ENCODE measurements at regions not wholly inside any gene's neighbourhood (a gene's known extent, or its start where the extent isn't known, plus 50 kb on each side); places are given as distances from the start of the nearest gene placed in this dataset.
A peak's percentile ranks its signal among the peaks of the same experiment; 100 is the strongest.

DNA sequence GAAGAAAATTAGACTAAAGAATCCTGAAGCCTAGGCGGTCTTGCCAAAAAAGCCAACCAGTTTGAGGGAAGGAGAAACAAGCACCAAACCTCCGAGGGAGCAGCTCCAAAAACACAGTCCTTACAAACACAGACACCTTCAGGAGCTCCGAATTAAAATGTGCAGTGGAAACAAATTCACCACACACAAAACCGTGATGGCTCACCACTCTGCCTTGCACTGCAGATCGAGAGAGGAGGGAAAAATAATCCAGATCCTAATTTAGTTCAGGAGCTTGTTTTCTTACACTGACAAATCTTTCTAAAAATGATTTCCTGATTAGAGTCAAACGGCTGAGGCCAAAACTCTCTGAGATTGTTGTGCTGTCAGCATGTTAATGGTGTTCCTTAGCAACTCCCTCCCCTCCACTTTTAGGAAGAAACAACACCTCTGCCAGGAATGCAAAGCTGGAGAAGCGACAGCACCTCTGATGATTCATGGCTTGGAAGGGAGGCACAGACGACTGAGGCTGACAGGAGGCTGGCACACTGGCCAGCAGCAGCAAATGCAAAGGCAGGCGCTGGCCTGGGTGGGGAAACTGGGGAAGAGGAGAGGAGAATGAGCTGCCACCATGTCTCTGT, 249.4 kb upstream of the KLHL29 start:
- peak; percentile 26 for DNase-seq (ENCODE audit: low spot score)

DNA sequence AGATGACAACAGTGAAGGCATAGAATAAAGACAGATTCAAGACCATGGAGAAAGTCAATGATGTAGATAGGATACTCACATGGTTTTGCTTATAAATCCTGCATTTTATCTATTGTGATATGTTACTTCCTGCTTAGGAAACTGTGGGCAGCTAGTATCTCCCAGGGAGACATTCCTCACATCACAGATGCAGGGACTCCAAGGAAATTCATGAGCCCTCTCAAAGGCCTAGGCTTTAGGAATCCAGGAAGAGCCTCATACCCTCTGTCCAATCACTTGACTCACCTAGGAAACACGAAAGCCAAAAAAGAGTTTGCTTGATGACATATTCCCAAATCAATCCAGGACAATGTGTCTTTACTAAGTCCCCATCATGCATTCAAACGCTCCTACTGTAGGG, 247.8 kb upstream of the KLHL29 start:
- DNase-seq (ENCODE audit: low spot score), result no peak

DNA sequence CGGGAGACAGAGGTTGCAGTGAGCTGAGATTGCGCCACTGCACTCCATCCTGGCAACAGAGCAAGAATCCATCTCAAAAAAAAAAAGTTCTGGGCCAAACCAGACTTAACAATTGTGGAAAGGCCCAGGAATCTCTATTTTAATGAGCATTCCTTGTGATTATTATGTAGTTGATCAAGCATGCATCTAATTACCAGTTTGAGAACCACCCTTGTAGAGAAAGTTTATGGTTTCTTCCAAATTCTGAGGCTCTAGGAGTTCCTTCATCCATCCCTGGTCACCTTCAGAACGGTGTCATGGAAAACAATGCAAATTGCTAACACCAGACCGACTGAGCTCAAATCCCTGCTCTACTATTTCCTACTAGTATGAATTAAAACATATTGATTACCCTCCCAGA, 246.3 kb upstream of the KLHL29 start:
- DNase-seq (ENCODE audit: low spot score), result no peak

DNA sequence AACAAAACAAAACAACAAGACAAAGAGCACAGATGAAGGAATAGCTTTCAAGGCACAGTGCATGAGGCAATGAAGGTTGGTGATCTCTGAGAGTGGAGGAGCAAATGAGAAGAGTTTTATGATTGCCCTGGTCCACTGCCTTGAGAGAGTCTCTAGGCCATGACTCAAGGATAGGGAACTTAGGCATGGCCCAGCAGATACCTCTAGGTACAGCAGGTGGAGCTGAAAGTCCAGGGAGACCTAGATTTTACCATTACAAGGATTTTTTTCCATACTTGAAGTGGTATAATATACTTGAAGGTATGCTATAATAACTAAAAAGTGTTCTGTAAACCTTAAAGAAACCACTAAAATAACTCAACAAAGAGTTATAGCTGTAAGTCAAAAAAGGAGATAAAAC, 239.5 kb upstream of the KLHL29 start:
- DNase-seq (ENCODE audit: low spot score), result no peak

GRCh38 chr2:23146011-23146410, 239.0 kb upstream of the KLHL29 start:
- DNase-seq (ENCODE audit: low spot score), result peak; percentile 16

- DNase-seq (ENCODE audit: low spot score), result no peak
Measured at GRCh38 chr2:23148342-23148741, 236.6 kb upstream of the KLHL29 start.

DNA sequence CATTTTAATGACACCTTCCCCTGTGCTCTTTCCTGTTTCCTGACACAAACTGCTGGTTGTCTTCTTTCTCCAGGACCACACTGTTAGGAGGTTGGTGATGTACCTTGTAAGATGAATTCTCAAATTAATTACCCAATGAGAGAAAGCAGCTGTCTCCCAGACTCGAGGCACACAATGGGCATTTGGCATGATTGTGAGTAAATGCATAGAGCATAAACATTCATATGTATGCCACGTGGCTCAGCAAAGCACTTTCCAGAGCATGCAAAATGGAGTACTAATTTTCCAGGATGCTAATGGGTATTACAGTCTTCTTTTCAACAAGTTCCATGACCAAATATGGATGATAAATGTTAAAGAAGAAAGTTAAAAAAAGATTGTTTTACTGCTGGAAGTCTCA, 235.2 kb upstream of the KLHL29 start:
- no peak for DNase-seq (ENCODE audit: low spot score)

- no peak for DNase-seq (ENCODE audit: low spot score)
Measured at GRCh38 chr2:23153484-23153883, 231.5 kb upstream of the KLHL29 start.

GRCh38 chr2:23155022-23155421, 230.0 kb upstream of the KLHL29 start:
- DNase-seq (ENCODE audit: low spot score), result no peak

DNA sequence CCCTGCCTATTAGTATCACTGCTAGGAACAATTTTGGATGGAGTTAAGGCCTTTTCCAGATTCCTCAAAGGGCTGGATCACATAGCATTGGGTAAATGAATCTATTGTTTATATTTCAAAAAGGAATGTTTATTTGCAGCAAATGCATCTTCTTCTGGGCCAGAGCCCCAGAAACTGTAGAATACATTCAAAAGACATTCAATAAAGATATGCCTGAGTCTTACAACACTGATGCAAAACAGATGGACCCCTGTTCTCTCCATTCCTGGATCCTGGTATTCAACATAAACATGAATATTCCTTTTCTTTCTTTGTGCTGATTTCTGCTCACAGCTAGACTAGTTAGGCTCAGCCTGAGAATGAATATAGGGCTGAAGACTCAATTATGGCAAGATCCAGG, 227.2 kb upstream of the KLHL29 start:
- no peak for DNase-seq (ENCODE audit: low spot score)

DNA sequence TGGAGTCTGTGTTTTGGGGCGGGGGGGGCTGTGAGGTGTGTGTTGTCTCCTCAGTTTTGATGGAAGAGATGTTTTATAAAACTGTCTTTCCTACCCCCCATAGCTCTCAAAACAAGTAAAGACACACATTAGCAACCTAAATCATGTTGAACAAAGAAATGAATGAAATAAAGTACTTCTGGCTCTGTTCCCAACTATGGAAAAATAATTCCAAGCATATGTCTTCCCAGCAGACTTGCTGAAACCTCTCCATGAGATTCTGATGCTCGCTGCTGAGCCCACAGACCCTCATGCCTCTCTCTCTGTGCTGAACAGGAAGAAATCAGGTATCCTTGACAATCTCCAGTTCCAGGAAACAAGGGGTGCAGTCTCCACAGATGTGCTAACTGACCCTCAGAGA, 226.7 kb upstream of the KLHL29 start:
- no peak for DNase-seq (ENCODE audit: low spot score)

GRCh38 chr2:23159746-23160405, 225.1 kb upstream of the KLHL29 start:
- no peak for DNase-seq (ENCODE audit: low spot score)

- no peak for DNase-seq (ENCODE audit: low spot score)
Measured at GRCh38 chr2:23164173-23164572, 220.8 kb upstream of the KLHL29 start.

DNA sequence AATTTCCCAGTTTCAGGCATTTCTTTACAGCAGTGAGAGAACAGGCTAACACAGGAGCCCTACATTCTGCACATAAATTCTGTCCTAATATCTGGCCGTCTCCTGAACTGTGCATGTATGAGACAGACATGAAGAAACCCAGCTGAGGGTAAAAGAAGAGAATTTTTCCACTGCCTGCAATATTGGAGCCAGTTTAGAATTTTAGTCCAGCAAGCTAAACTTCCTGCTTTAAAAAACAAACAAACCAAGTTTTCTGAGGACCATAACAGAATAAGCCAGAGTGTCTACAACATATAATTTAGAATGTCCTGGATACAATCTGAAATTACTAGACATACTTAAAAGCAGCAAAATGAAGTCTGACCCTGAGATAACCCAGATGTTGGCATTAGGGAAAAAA, 215.1 kb upstream of the KLHL29 start:
- no peak for DNase-seq (ENCODE audit: low spot score)

- no peak for DNase-seq (ENCODE audit: low spot score)
Measured at GRCh38 chr2:23171108-23171507, 213.9 kb upstream of the KLHL29 start.

- DNase-seq (ENCODE audit: low spot score), result no peak
Measured at GRCh38 chr2:23178396-23178795, 206.6 kb upstream of the KLHL29 start.

DNA sequence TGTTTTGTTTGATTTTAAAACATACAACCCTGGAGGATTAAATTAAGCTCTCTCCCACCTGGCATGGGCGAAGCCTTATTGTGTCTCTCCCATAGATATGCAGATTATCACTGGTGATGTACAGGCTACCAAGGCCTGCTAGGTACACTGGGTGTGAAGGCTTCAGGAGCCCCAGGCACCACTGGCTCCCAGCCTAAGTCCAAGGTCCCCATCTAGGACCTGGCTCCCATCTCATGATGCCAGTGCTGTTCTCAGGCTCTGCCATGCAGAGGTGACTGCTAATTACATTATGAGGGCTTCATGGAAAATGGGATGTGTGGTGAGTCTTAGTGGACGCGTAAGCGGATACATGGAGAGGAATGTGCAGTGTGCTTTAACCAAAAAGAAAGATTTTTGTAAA, 201.2 kb upstream of the KLHL29 start:
- no peak for DNase-seq (ENCODE audit: low spot score)

DNA sequence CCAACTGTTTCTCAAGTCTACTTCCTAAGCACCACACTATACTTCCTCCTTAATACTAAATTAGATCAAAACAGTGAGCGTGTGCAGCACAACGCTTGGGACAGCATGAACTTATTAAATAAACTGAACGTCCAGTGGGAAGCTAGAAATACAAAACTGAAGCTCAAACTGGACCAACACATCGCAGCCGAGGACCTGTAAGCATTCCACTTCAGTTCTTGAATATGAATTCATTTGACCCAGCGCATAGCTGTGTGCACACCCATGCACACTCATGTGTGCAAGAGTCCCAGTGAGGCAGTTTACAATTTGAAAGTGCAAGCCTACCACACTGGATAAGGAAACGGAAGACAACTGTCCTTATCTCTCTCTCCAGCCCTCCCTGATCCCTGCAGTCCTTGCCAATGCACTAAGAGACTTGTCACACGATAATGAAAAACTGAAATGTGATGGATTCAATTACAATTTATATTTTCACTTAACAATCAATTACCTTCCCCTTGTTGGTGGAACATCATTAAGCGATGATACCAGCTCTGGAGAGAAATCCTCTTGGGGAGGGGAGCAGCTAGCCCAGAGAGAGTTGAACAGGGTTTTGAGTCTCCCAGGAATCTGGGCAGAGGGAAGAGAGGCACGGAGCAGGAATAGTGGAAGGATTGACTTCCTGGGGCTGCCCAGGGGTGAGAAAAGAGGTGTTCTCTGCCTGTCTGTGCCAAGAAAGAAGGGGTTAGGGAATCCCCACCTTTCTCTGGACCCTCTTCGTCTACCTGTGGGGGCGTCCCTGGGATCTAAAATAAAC, 186.5 kb upstream of the KLHL29 start:
- no peak for DNase-seq (ENCODE audit: low spot score)

GRCh38 chr2:23199115-23199918, 185.7 kb upstream of the KLHL29 start:
- peak; percentile 26 for DNase-seq (ENCODE audit: low spot score)

GRCh38 chr2:23200068-23200786, 184.8 kb upstream of the KLHL29 start:
- peak; percentile 23 for DNase-seq (ENCODE audit: low spot score)

- DNase-seq (ENCODE audit: low spot score), result no peak
Measured at GRCh38 chr2:23200787-23201114, 184.2 kb upstream of the KLHL29 start.

DNA sequence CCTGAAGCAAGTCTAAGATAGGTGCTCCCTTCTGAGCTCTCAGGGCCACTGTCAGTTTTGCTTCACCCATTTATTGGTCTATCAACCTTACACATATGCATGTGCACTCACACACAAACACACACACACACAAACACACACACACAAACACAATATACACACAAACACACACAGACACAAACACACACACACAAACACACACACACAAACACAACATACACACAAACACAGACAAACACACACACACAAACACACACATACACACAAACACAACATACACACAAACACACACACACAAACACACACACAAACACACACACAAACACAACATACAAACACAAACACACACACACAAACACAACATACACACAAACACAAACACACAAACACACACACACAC, 181.6 kb upstream of the KLHL29 start:
- no peak for DNase-seq (ENCODE audit: low spot score)

All from SW480 (cell line).